ENCODE measurements at regions not wholly inside any gene's neighbourhood (a gene's known extent, or its start where the extent isn't known, plus 50 kb on each side); places are given as distances from the start of the nearest gene placed in this dataset.

- H4K8ac ChIP-seq (ENCODE audit: low read depth in 2 of 2, low read length in 2 of 2), result no peak overlapping the region
- H2AFZ ChIP-seq (replicated peaks; ENCODE audit: low read length, poor library complexity), result no peak overlapping the region
- H2BK15ac ChIP-seq (ENCODE audit: low read depth, low read length), result no peak overlapping the region
- intact Hi-C loops (cut with micrococcal nuclease) (no loop called here), dilution Hi-C loops (cut with HindIII; ENCODE audit: low sequenced_read_pairs, unreplicated experiment) (no loop called here), in situ Hi-C loops (cut with MboI; ENCODE audit: low sequenced_read_pairs) (no loop called here)
- H2AK5ac ChIP-seq (ENCODE audit: low read depth, low read length), result no peak overlapping the region
- H2BK120ac ChIP-seq (ENCODE audit: low read depth, low read length), result no peak overlapping the region
- no peak overlapping the region for H2BK20ac ChIP-seq (ENCODE audit: low read depth, low read length)
- no peak overlapping the region for H4K5ac ChIP-seq (ENCODE audit: low read depth, low read length)
- TF ChIP-seq CHD1 (IDR thresholded peaks at IDR 0.05; ENCODE audit: low read depth, low read length), result no peak
- TF ChIP-seq MAFK (IDR thresholded peaks at IDR 0.05; ENCODE audit: low read depth, low read length), result no peak
- TF ChIP-seq MXI1 (IDR thresholded peaks at IDR 0.05; ENCODE audit: borderline replicate concordance, low read depth, low read length), result no peak
- TF ChIP-seq RCOR1 (IDR thresholded peaks at IDR 0.05; ENCODE audit: insufficient replicate concordance, low read length), result no peak
- no peak for TF ChIP-seq CTCF (conservative IDR thresholded peaks at IDR 0.05; ENCODE audit: low read depth, low read length)
- TF ChIP-seq RFX5 (IDR thresholded peaks at IDR 0.05; ENCODE audit: low read depth, low read length), result no peak
- TF ChIP-seq BHLHE40 (IDR thresholded peaks at IDR 0.05; ENCODE audit: low read depth, low read length), result no peak
- TF ChIP-seq, protein P1, sequence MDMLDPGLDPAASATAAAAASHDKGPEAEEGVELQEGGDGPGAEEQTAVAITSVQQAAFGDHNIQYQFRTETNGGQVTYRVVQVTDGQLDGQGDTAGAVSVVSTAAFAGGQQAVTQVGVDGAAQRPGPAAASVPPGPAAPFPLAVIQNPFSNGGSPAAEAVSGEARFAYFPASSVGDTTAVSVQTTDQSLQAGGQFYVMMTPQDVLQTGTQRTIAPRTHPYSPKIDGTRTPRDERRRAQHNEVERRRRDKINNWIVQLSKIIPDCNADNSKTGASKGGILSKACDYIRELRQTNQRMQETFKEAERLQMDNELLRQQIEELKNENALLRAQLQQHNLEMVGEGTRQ (IDR thresholded peaks at IDR 0.05; ENCODE audit: low read depth, low read length), result no peak
- no peak for TF ChIP-seq FOS (IDR thresholded peaks at IDR 0.05; ENCODE audit: low read depth, low read length)
- TF ChIP-seq SMC3 (IDR thresholded peaks at IDR 0.05; ENCODE audit: low read depth, low read length), result no peak
- TF ChIP-seq MAZ (IDR thresholded peaks at IDR 0.05; ENCODE audit: borderline replicate concordance, low read depth, low read length), result no peak
- TF ChIP-seq, protein P2, sequence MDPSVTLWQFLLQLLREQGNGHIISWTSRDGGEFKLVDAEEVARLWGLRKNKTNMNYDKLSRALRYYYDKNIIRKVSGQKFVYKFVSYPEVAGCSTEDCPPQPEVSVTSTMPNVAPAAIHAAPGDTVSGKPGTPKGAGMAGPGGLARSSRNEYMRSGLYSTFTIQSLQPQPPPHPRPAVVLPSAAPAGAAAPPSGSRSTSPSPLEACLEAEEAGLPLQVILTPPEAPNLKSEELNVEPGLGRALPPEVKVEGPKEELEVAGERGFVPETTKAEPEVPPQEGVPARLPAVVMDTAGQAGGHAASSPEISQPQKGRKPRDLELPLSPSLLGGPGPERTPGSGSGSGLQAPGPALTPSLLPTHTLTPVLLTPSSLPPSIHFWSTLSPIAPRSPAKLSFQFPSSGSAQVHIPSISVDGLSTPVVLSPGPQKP (IDR thresholded peaks at IDR 0.05; ENCODE audit: borderline replicate concordance, low read depth, low read length), result no peak
- H3K9me1 ChIP-seq (ENCODE audit: insufficient read depth, low read length), result no peaks in the 10 kb centered on the region
- POLR2A ChIA-PET (ENCODE audit: unreplicated experiment), result no interaction called here
- no peaks in the 10 kb centered on the region for H3K4me1 ChIP-seq (ENCODE audit: control insufficient read depth, insufficient read depth, low read length)
- H4K91ac ChIP-seq (ENCODE audit: insufficient read depth, low read depth, low read length), result no peak overlapping the region
- ATAC-seq (ENCODE audit: low read depth) (no peak), DNase-seq (no peak)
- BruUV-seq (replicated peaks), result no TSS peak
- no peak overlapping the region for H3K56ac ChIP-seq (ENCODE audit: extremely low read depth, insufficient read depth, low read length)
- CTCF ChIA-PET, result no interaction called here
- no CpG with 5 or more reads among the region's 5 CpGs for WGBS, 2 experiments (ENCODE audit: extremely low coverage in 2 of 2, insufficient read length in 1 of 2)
- H2BK5ac ChIP-seq (ENCODE audit: low read depth, low read length, poor library complexity, severe bottlenecking), result no peak overlapping the region
- no peak overlapping the region for H3K14ac ChIP-seq (replicated peaks; ENCODE audit: low read depth, low read length)
- no peak overlapping the region for H3K4ac ChIP-seq (ENCODE audit: low read depth, low read length)
- H3K9ac ChIP-seq (ENCODE audit: low read depth, low read length), result no peak overlapping the region
- H3K23ac ChIP-seq (ENCODE audit: low read depth, low read length), result no peak overlapping the region
- H3K18ac ChIP-seq (ENCODE audit: low read depth, low read length), result no peak overlapping the region
- H3K79me1 ChIP-seq (ENCODE audit: low read depth in 1 of 2, low read length in 2 of 2), result no peaks in the 10 kb centered on the region
- no peaks in the 10 kb centered on the region for H3K27me3 ChIP-seq (ENCODE audit: control insufficient read depth, insufficient read depth, low read length)
- no peaks in the 10 kb centered on the region for H3K36me3 ChIP-seq (ENCODE audit: control insufficient read depth, insufficient read depth, low read length)
- H2AK9ac ChIP-seq (replicated peaks; ENCODE audit: low read depth, low read length, poor library complexity), result no peak overlapping the region
- H3K27ac ChIP-seq (ENCODE audit: insufficient read depth, low read length), result no peak overlapping the region
- H3K9me3 ChIP-seq (ENCODE audit: control insufficient read depth, insufficient read depth, low read length), result no peaks in the 10 kb centered on the region
- H4K20me1 ChIP-seq (ENCODE audit: insufficient read depth, low read length), result no peaks in the 10 kb centered on the region
- H3K4me3 ChIP-seq (ENCODE audit: insufficient read depth, low read depth, low read length), result no peak overlapping the region
- H3K4me2 ChIP-seq (ENCODE audit: low read depth, low read length), result no peak overlapping the region
Observed at GRCh38 chr7:121810831-121811672, 61.9 kb upstream of the PTPRZ1 start.

All from IMR-90 (cell line).